ENCODE measurements at regions not wholly inside any gene's neighbourhood (a gene's known extent, or its start where the extent isn't known, plus 50 kb on each side); places are given as distances from the start of the nearest gene placed in this dataset.

- intact Hi-C loops (cut with micrococcal nuclease): no loop called here
- no peaks in the 10 kb centered on the region for H3K27me3 ChIP-seq (replicated peaks in 1 of 4; ENCODE audit: control extremely low read depth in 1 of 4, control insufficient read depth in 3 of 4, insufficient read depth in 4 of 4, low read length in 3 of 4)
- H3K4me3 ChIP-seq (ENCODE audit: control extremely low read depth in 1 of 5, extremely low read depth in 1 of 5, insufficient read depth in 1 of 5, low read depth in 2 of 5, low read length in 4 of 5): no peak overlapping the region
- H3K9me3 ChIP-seq (ENCODE audit: control extremely low read depth in 1 of 3, control insufficient read depth in 2 of 3, insufficient read depth in 1 of 3, low read length in 2 of 3): no peaks in the 10 kb centered on the region
- no peak overlapping the region for H3K27ac ChIP-seq (ENCODE audit: low read length in 2 of 2)
- no peaks in the 10 kb centered on the region for H3K4me1 ChIP-seq (ENCODE audit: control insufficient read depth in 2 of 2, insufficient read depth in 2 of 2, low read length in 2 of 2)
- no peaks in the 10 kb centered on the region for H3K36me3 ChIP-seq (replicated peaks in 1 of 2; ENCODE audit: control extremely low read depth in 1 of 2, control insufficient read depth in 1 of 2, extremely low read depth in 1 of 2, insufficient read depth in 2 of 2, low read length in 1 of 2)
- TF ChIP-seq CTCF (IDR thresholded peaks at IDR 0.05): no peak
- TF ChIP-seq EZH2 (IDR thresholded peaks at IDR 0.05; ENCODE audit: borderline replicate concordance, insufficient read depth, low read depth, low read length, poor library complexity, severe bottlenecking): no peak
- H3K4me3 Mint-ChIP-seq: no peak overlapping the region
- H3K9me3 Mint-ChIP-seq (ENCODE audit: insufficient read depth): no peaks in the 10 kb centered on the region
- DNase-seq: no peak
- no peaks in the 10 kb centered on the region for H3K4me1 Mint-ChIP-seq
- H3K27ac Mint-ChIP-seq: no peak overlapping the region
- no peaks in the 10 kb centered on the region for H3K27me3 Mint-ChIP-seq
- no peaks in the 10 kb centered on the region for H4K20me1 ChIP-seq (ENCODE audit: control insufficient read depth, insufficient read depth, low read length, poor library complexity, severe bottlenecking)
- POLR2A ChIA-PET: no interaction called here
- H3K9ac ChIP-seq (ENCODE audit: low read length): no peak overlapping the region
- H2AFZ ChIP-seq (ENCODE audit: insufficient read depth, low read depth, low read length, poor library complexity, severe bottlenecking): no peak overlapping the region
- CTCF ChIA-PET: no interaction called here
- no peak overlapping the region for H3K4me2 ChIP-seq (replicated peaks; ENCODE audit: low read depth, low read length, poor library complexity, severe bottlenecking)
- no peaks in the 10 kb centered on the region for H3K79me2 ChIP-seq (ENCODE audit: control insufficient read depth, insufficient read depth, low read length)
- ATAC-seq (ENCODE audit: low read depth): no peak
- no CpG with 5 or more reads among the region's 2 CpGs for WGBS (ENCODE audit: insufficient coverage)
Measured at GRCh38 chr17:13194887-13195286, 177.1 kb upstream of the ELAC2 start.

GRCh38 chr17:13182854-13183253 is 165.0 kb upstream of the ELAC2 start:
- H3K27ac Mint-ChIP-seq: no peak overlapping the region

More at GRCh38 chr17:13182854-13183253, 165.0 kb upstream of the ELAC2 start:
- CTCF ChIA-PET: no interaction called here
- H4K20me1 ChIP-seq (ENCODE audit: control insufficient read depth, insufficient read depth, low read length, poor library complexity, severe bottlenecking): no peaks in the 10 kb centered on the region
- no peaks in the 10 kb centered on the region for H3K27me3 Mint-ChIP-seq
- H3K4me1 Mint-ChIP-seq: no peaks in the 10 kb centered on the region
- H3K79me2 ChIP-seq (ENCODE audit: control insufficient read depth, insufficient read depth, low read length): no peaks in the 10 kb centered on the region
- H3K9me3 Mint-ChIP-seq (ENCODE audit: insufficient read depth): peaks cover 3% of the 10 kb centered on the region
- no peaks in the 10 kb centered on the region for H3K27me3 ChIP-seq (replicated peaks in 1 of 4; ENCODE audit: control extremely low read depth in 1 of 4, control insufficient read depth in 3 of 4, insufficient read depth in 4 of 4, low read length in 3 of 4)
- WGBS (ENCODE audit: insufficient coverage): 78% methylated on average over 3 of the region's 4 CpGs
- H2AFZ ChIP-seq (ENCODE audit: insufficient read depth, low read depth, low read length, poor library complexity, severe bottlenecking): no peak overlapping the region
- H3K36me3 ChIP-seq (replicated peaks in 1 of 2; ENCODE audit: control extremely low read depth in 1 of 2, control insufficient read depth in 1 of 2, extremely low read depth in 1 of 2, insufficient read depth in 2 of 2, low read length in 1 of 2): no peaks in the 10 kb centered on the region
- POLR2A ChIA-PET: no interaction called here
- no peak for TF ChIP-seq EZH2 (IDR thresholded peaks at IDR 0.05; ENCODE audit: borderline replicate concordance, insufficient read depth, low read depth, low read length, poor library complexity, severe bottlenecking)
- TF ChIP-seq CTCF (IDR thresholded peaks at IDR 0.05): no peak
- H3K4me3 ChIP-seq (ENCODE audit: control extremely low read depth in 1 of 5, extremely low read depth in 1 of 5, insufficient read depth in 1 of 5, low read depth in 2 of 5, low read length in 4 of 5): no peak overlapping the region
- H3K4me1 ChIP-seq (ENCODE audit: control insufficient read depth in 2 of 2, insufficient read depth in 2 of 2, low read length in 2 of 2): no peaks in the 10 kb centered on the region
- no peak overlapping the region for H3K4me2 ChIP-seq (replicated peaks; ENCODE audit: low read depth, low read length, poor library complexity, severe bottlenecking)
- no peak overlapping the region for H3K4me3 Mint-ChIP-seq
- H3K9me3 ChIP-seq (ENCODE audit: control extremely low read depth in 1 of 3, control insufficient read depth in 2 of 3, insufficient read depth in 1 of 3, low read length in 2 of 3): peaks cover 0 to 4% (median 2%) of the 10 kb centered on the region in 3 donors
- ATAC-seq (ENCODE audit: low read depth) (no peak), DNase-seq (no peak)
- no peak overlapping the region for H3K9ac ChIP-seq (ENCODE audit: low read length)
- intact Hi-C loops (cut with micrococcal nuclease): no loop called here
- no peak overlapping the region for H3K27ac ChIP-seq (ENCODE audit: low read length in 2 of 2)
